ENCODE measurements at regions not wholly inside any gene's neighbourhood (a gene's known extent, or its start where the extent isn't known, plus 50 kb on each side); places are given as distances from the start of the nearest gene placed in this dataset.

DNA sequence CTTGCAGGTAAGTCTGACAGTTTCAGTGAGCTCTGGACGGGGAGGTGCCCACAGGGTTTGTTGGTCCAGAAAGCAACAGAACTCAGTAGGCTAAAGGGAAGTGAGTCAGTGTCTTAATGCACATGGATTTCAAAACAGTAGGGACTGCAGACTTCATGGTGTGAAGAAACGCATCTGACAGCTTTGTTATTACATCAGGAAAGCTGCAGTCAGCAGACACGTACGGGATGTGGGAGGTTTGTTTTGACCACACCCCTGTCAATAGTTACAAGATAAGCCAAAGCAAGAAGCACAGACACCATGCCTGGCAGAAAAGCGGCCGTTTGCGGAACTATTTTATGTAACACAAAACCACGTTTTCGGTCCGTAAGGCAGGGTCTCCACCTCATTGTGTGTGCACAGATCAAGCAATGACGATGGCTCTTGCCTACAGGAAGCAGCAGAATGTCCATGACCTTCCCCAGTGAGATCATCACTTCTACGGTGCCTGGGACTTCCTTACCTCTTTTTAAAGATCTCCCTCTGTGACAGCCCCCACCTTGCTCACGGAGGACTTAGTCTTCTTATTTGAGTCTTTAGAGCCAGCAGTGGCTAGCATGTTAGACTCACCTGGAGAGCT lies 58.2 kb upstream of the FTH1 start:
- TF ChIP-seq, protein P1, sequence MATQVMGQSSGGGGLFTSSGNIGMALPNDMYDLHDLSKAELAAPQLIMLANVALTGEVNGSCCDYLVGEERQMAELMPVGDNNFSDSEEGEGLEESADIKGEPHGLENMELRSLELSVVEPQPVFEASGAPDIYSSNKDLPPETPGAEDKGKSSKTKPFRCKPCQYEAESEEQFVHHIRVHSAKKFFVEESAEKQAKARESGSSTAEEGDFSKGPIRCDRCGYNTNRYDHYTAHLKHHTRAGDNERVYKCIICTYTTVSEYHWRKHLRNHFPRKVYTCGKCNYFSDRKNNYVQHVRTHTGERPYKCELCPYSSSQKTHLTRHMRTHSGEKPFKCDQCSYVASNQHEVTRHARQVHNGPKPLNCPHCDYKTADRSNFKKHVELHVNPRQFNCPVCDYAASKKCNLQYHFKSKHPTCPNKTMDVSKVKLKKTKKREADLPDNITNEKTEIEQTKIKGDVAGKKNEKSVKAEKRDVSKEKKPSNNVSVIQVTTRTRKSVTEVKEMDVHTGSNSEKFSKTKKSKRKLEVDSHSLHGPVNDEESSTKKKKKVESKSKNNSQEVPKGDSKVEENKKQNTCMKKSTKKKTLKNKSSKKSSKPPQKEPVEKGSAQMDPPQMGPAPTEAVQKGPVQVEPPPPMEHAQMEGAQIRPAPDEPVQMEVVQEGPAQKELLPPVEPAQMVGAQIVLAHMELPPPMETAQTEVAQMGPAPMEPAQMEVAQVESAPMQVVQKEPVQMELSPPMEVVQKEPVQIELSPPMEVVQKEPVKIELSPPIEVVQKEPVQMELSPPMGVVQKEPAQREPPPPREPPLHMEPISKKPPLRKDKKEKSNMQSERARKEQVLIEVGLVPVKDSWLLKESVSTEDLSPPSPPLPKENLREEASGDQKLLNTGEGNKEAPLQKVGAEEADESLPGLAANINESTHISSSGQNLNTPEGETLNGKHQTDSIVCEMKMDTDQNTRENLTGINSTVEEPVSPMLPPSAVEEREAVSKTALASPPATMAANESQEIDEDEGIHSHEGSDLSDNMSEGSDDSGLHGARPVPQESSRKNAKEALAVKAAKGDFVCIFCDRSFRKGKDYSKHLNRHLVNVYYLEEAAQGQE (IDR thresholded peaks at IDR 0.05; ENCODE audit: low read depth), result no peak
- no peak for TF ChIP-seq TAF1 (IDR thresholded peaks at IDR 0.05; ENCODE audit: low read depth)
- no peak for TF ChIP-seq EP300 (IDR thresholded peaks at IDR 0.05; ENCODE audit: borderline replicate concordance)
- TF ChIP-seq ZBTB7A (IDR thresholded peaks at IDR 0.05; ENCODE audit: low read depth), result no peak
- TF ChIP-seq, protein P2, sequence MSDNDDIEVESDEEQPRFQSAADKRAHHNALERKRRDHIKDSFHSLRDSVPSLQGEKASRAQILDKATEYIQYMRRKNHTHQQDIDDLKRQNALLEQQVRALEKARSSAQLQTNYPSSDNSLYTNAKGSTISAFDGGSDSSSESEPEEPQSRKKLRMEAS (IDR thresholded peaks at IDR 0.05), result no peak
- TF ChIP-seq RAD21 (IDR thresholded peaks at IDR 0.05; ENCODE audit: low read depth), result no peak
- TF ChIP-seq, protein P3, sequence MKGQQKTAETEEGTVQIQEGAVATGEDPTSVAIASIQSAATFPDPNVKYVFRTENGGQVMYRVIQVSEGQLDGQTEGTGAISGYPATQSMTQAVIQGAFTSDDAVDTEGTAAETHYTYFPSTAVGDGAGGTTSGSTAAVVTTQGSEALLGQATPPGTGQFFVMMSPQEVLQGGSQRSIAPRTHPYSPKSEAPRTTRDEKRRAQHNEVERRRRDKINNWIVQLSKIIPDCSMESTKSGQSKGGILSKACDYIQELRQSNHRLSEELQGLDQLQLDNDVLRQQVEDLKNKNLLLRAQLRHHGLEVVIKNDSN (IDR thresholded peaks at IDR 0.05), result no peak
- no peak for TF ChIP-seq NFIC (IDR thresholded peaks at IDR 0.05)
- TF ChIP-seq YY1 (IDR thresholded peaks at IDR 0.05; ENCODE audit: low read depth), result no peak
- TF ChIP-seq TEAD4 (IDR thresholded peaks at IDR 0.05), result no peak
- TF ChIP-seq CREB1 (IDR thresholded peaks at IDR 0.05; ENCODE audit: low read depth), result no peak
- no peak for TF ChIP-seq FOXM1 (IDR thresholded peaks at IDR 0.05; ENCODE audit: borderline replicate concordance, low read depth)
- no peak for TF ChIP-seq EGR1 (IDR thresholded peaks at IDR 0.05)
